ENCODE measurements at regions not wholly inside any gene's neighbourhood (a gene's known extent, or its start where the extent isn't known, plus 50 kb on each side); places are given as distances from the start of the nearest gene placed in this dataset.

- TF ChIP-seq CTCF (IDR thresholded peaks at IDR 0.05) = no peak
- TF ChIP-seq SIN3A (IDR thresholded peaks at IDR 0.05; ENCODE audit: borderline replicate concordance, insufficient read depth, low read depth, low read length) = no peak
- no peak for TF ChIP-seq POLR2AphosphoS5 (IDR thresholded peaks at IDR 0.05; ENCODE audit: low read depth, low read length)
- TF ChIP-seq REST (IDR thresholded peaks at IDR 0.05; ENCODE audit: insufficient read depth in 1 of 2, low read depth in 2 of 2, low read length in 1 of 2) = no peak
Observed at GRCh38 chr1:244186372-244186771, 135.3 kb downstream of the ZBTB18 start.

Data from Panc1 (cell line).